Pancreas (tissue), 10 donors: ENCODE measurements at regions not wholly inside any gene's neighbourhood (a gene's known extent, or its start where the extent isn't known, plus 50 kb on each side); places are given as distances from the start of the nearest gene placed in this dataset.

Source experiments
- ATAC-seq, 4 donors: fragments of 200-7000 bp; cut with Tn5 transposase; one replicate each; pipeline versions ENCODE4 v1.8.0 to v1.9.1; 2020; ENCODE audit warnings: mild to moderate bottlenecking in 4 of 4, moderate library complexity in 4 of 4
- DNase-seq, 6 donors: peaks; one replicate each; pipeline ENCODE4 v3.0.0-alpha.2; 2020
- FAIRE-seq: peaks from 2 replicates; lab custom pipeline; 2012; peaks lifted over from hg19 to GRCh38; lab: Jason Lieb, UNC
- H3K27ac ChIP-seq, 4 donors: fragments of 200-600 bp; sonication (generic); 1 replicate in 3 of 4; 2 replicates in 1 of 4; pipeline versions ENCODE4 v1.5.0 to v1.8.0; 2020
- H3K27me3 ChIP-seq, 4 donors: fragments of 200-600 bp; one replicate each; pipeline ENCODE4 v1.8.0; 2021
- H3K36me3 ChIP-seq, 3 donors: fragments of 200-600 bp; sonication (generic) in 1 of 3; one replicate each; pipeline versions ENCODE4 v1.5.0 to v1.8.0; 2020 to 2021
- H3K4me1 ChIP-seq, 3 donors: fragments of 200-600 bp; one replicate each; pipeline ENCODE4 v1.8.0; 2021
- H3K4me3 ChIP-seq, 4 donors: fragments of 200-600 bp; sonication (generic) in 2 of 4; one replicate each; pipeline versions ENCODE4 v1.5.0 to v1.8.0; 2020 to 2021
- H3K9me3 ChIP-seq, 4 donors: fragments of 200-600 bp; one replicate each; pipeline ENCODE4 v1.8.0; 2021
- WGBS, 2 donors: extraction: QIAGEN DNeasy Blood & Tissue Kit; methylation state at CpG; one replicate each; pipeline ENCODE4 v1.1.7; 2013; 5-methylcytosine and 5-hydroxymethylcytosine counted together
- intact Hi-C, 3 donors: fragments of 100-400 bp; cut with DNase I; formaldehyde crosslinking; loops; one replicate each; pipeline versions ENCODE4 v1.11.1 to v1.14.2; 2022
- TF ChIP-seq, protein P1 (sequence below), 4 donors: fragments of 200-600 bp; sonication (generic) in 3 of 4; IDR thresholded peaks; one replicate each; pipeline versions ENCODE4 v1.5.0 to v1.8.0; 2021; ENCODE audit warnings: antibody characterized with exemption in 4 of 4
- donor health status: healthy with polysubstance abuse.
- donor health status: DM: no; HTN: no; CAD: no; lungs with moderate emphysema.
- donor health status: DM: no; HTN: no; CAD: no.
- donor health status: control.
- donor health status: control.
- donor health status: Bipolar disorder and iron deficiency.
- donor health status: DM: yes; HTN: yes; CAD: no.
- donor health status: DM: no; HTN: no; CAD: no.
- donor health status: DM: no; HTN: no; CAD: no.
- donor health status: DM: yes; HTN: yes; CAD: no.

DNA sequence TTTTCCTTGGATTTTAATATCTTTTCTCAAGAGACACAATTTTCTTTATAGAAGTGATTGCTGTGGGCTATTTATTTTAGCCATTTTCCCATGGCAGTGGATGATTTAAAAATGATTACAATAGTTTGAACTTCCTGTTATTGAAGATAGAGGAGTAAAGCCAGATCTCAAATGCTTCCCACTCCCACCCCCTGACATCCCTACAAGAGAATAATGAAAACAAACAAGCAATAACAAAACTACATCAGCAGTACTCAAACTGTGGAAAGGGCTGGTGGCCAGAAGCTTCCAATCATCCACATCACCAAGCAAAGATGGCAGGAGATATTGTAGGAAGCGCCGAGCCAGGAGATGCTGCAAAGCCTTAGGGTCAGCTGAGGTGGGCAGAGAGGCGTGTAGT lies 831.1 kb upstream of the NR2F2 start:
- intact Hi-C loops, result no loop called here
- no peak for DNase-seq
- WGBS, 2 donors, result 77 to 81% methylated on average over 3 of the region's 3 CpGs
- TF ChIP-seq, protein P1, sequence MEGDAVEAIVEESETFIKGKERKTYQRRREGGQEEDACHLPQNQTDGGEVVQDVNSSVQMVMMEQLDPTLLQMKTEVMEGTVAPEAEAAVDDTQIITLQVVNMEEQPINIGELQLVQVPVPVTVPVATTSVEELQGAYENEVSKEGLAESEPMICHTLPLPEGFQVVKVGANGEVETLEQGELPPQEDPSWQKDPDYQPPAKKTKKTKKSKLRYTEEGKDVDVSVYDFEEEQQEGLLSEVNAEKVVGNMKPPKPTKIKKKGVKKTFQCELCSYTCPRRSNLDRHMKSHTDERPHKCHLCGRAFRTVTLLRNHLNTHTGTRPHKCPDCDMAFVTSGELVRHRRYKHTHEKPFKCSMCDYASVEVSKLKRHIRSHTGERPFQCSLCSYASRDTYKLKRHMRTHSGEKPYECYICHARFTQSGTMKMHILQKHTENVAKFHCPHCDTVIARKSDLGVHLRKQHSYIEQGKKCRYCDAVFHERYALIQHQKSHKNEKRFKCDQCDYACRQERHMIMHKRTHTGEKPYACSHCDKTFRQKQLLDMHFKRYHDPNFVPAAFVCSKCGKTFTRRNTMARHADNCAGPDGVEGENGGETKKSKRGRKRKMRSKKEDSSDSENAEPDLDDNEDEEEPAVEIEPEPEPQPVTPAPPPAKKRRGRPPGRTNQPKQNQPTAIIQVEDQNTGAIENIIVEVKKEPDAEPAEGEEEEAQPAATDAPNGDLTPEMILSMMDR (IDR thresholded peaks at IDR 0.05), result no peak
- no peaks in the 10 kb centered on the region for H3K36me3 ChIP-seq
- ATAC-seq, result no peak
- no peak overlapping the region for H3K4me3 ChIP-seq
- no peaks in the 10 kb centered on the region for H3K4me1 ChIP-seq
- H3K27me3 ChIP-seq, result no peaks in the 10 kb centered on the region
- no peaks in the 10 kb centered on the region for H3K9me3 ChIP-seq
- FAIRE-seq, result no peak
- no peak overlapping the region for H3K27ac ChIP-seq

DNA sequence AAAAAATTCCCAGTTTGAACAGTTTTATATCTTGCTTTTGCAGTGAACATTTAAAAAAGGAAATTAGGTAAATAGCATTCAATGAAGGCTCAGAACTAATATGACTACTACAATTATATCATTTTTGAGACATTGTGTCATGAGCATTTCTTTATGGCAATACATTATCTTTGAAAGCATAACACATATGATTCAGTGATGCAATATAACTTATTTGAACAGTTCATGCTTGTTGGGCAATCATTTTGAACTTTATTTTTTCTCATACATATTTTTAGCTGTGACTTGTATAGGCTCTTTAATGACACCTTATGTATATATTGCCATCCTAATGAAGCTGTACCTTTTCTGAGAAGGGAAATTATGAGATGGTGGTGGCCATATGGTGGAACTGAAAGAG lies 828.6 kb upstream of the NR2F2 start:
- Histone ChIP-seq H3K27ac (no peak overlapping the region), H3K4me1 (no peaks in the 10 kb centered on the region), H3K36me3 (no peaks in the 10 kb centered on the region), H3K27me3 (no peaks in the 10 kb centered on the region), H3K9me3 (no peaks in the 10 kb centered on the region), H3K4me3 (no peak overlapping the region)
- no peak for ATAC-seq
- DNase-seq, result no peak
- FAIRE-seq, result no peak
- TF ChIP-seq, protein P1 (IDR thresholded peaks at IDR 0.05), result no peak
- intact Hi-C loops, result no loop called here

DNA sequence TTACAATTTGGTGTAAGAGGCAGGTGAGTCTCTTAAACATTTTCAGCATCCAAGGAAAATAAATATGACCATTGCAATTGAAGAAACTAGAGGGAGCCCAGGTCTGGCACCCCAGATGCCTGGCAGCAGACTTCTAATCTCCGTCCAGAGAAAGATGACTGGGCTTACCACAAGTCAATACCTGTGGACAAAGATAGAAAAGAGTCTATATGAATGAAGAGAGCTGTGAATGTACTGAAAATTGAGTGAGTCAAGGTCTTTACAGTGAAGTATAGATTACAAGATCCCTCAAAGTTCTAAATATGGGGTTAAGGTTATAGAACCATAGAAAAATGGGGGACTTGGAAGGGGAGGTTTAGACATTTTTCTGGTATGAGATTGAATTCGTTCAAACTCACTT lies 827.4 kb upstream of the NR2F2 start:
- no peaks in the 10 kb centered on the region for H3K4me1 ChIP-seq
- intact Hi-C loops, result no loop called here
- DNase-seq (no peak), FAIRE-seq (no peak), ATAC-seq (no peak)
- no peak overlapping the region for H3K4me3 ChIP-seq
- no peaks in the 10 kb centered on the region for H3K9me3 ChIP-seq
- H3K36me3 ChIP-seq, result no peaks in the 10 kb centered on the region
- TF ChIP-seq, protein P1 (IDR thresholded peaks at IDR 0.05), result no peak
- 58 to 61% methylated on average over 2 of the region's 2 CpGs for WGBS, 2 donors
- no peak overlapping the region for H3K27ac ChIP-seq
- no peaks in the 10 kb centered on the region for H3K27me3 ChIP-seq

DNA sequence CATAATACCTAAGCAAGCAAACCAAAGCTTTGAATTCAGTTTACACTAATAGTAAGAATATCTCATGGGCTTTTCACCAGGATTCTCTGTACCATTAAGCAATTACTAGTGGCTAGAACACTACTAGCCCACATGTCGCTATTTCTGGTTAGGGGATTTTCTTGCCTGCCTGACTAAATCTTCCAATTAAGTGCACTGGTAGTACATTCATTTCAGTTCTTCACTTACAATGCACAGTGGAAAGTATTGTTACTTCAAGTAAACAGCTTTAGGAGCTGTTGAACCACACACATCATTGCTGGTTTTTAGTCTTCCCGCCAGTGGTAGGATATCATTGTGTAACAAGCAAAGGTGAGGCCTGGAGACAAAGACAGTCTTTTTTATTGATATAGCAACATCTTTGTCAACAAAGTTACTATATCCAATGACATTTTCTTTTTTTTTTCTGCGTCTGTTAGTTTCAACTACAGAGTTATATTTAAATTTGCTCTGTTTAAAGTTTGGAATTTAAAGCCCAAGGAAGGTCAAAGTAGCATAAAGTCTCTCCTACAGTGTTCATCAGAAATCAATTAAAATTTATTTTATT lies 826.8 kb upstream of the NR2F2 start:
- Histone ChIP-seq H3K4me1 (no peaks in the 10 kb centered on the region), H3K27me3 (no peaks in the 10 kb centered on the region), H3K4me3 (no peak overlapping the region), H3K27ac (no peak overlapping the region), H3K36me3 (no peaks in the 10 kb centered on the region), H3K9me3 (no peaks in the 10 kb centered on the region)
- no peak for FAIRE-seq
- no peak for ATAC-seq
- intact Hi-C loops, result no loop called here
- DNase-seq, result no peak
- 80 to 91% methylated on average over 3 of the region's 3 CpGs for WGBS, 2 donors
- TF ChIP-seq, protein P1 (IDR thresholded peaks at IDR 0.05), result no peak

DNA sequence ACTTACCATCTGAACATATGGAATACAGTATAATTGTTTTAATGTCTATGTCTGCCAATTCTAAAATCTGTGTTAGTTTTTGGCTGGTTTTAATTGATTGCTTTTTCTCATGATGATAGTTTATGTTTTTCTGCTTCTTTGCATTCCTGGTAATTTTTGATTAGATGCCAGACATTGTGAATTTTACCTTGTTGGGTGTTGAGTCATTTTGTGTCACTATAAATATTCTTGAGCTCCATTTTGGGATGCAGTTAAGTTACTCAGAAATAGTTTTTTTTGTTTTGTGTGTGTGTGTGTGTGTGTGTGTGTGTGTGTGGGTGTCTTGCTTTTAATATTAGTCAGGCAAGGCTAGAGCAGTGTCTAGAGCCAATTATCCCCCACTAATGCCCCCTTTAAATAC lies 818.8 kb upstream of the NR2F2 start:
- intact Hi-C loops, result no loop called here
- no peak overlapping the region for H3K4me3 ChIP-seq
- DNase-seq, result no peak
- TF ChIP-seq, protein P1 (IDR thresholded peaks at IDR 0.05), result no peak
- no peak overlapping the region for H3K27ac ChIP-seq
- ATAC-seq, result no peak
- H3K27me3 ChIP-seq, result no peaks in the 10 kb centered on the region
- H3K4me1 ChIP-seq, result no peaks in the 10 kb centered on the region
- no peaks in the 10 kb centered on the region for H3K9me3 ChIP-seq
- FAIRE-seq, result no peak
- no peaks in the 10 kb centered on the region for H3K36me3 ChIP-seq
